ENCODE measurements at regions not wholly inside any gene's neighbourhood (a gene's known extent, or its start where the extent isn't known, plus 50 kb on each side); places are given as distances from the start of the nearest gene placed in this dataset.

DNA sequence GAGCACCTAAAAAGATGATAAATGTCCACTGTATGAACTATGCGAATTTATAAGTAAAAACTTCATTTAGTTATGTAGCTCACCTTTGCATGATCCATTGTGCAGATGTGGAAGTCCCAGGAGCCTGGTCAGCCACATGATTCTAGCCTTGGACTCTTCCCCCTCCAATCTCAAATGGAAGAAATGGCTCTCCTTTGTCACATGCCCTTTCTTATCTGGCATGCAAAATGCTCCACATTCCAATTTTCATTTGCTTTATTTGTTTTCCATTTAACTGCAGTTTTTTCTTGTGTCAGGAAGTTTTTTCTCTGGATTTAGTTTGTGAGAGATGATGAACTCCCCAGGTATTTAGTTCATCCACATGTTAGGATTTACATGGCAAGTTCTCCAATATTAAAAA is 73.8 kb downstream of the DYRK2 start:
- TF ChIP-seq, protein P1, sequence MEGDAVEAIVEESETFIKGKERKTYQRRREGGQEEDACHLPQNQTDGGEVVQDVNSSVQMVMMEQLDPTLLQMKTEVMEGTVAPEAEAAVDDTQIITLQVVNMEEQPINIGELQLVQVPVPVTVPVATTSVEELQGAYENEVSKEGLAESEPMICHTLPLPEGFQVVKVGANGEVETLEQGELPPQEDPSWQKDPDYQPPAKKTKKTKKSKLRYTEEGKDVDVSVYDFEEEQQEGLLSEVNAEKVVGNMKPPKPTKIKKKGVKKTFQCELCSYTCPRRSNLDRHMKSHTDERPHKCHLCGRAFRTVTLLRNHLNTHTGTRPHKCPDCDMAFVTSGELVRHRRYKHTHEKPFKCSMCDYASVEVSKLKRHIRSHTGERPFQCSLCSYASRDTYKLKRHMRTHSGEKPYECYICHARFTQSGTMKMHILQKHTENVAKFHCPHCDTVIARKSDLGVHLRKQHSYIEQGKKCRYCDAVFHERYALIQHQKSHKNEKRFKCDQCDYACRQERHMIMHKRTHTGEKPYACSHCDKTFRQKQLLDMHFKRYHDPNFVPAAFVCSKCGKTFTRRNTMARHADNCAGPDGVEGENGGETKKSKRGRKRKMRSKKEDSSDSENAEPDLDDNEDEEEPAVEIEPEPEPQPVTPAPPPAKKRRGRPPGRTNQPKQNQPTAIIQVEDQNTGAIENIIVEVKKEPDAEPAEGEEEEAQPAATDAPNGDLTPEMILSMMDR (IDR thresholded peaks at IDR 0.05), result no peak
- TF ChIP-seq POLR2AphosphoS5 (IDR thresholded peaks at IDR 0.05) (no peak), POLR2A (IDR thresholded peaks at IDR 0.05) (no peak), EP300 (IDR thresholded peaks at IDR 0.05) (no peak)

All from gastroesophageal sphincter (tissue), 3 donors.